Lung (tissue), 11 donors: ENCODE measurements at regions not wholly inside any gene's neighbourhood (a gene's known extent, or its start where the extent isn't known, plus 50 kb on each side); places are given as distances from the start of the nearest gene placed in this dataset.

Experiments used
- ATAC-seq: fragments of 200-7000 bp; cut with Tn5 transposase; one replicate; pipeline ENCODE4 v1.9.1; 2020; ENCODE audit warnings: moderate number of reproducible peaks; ENCODE audit not compliant: insufficient read depth, low FRiP score
- DNase-seq, 3 donors: peaks; one replicate each; pipeline ENCODE4 v3.0.0-alpha.2; 2013 to 2017
- H3K27ac ChIP-seq, 2 donors: one replicate each; pipeline ENCODE4 v1.5.1; 2013; ENCODE audit warnings: mild to moderate bottlenecking in 2 of 2, moderate library complexity in 2 of 2, control low read depth in 1 of 2, inconsistent platforms in 1 of 2, low read depth in 1 of 2, low read length in 1 of 2
- H3K27me3 ChIP-seq, 3 donors: one replicate each; pipeline ENCODE4 v1.5.1; 2013; ENCODE audit warnings: low read length in 2 of 3; ENCODE audit not compliant: control insufficient read depth in 3 of 3, insufficient read depth in 3 of 3
- H3K36me3 ChIP-seq, 4 donors: one replicate each; pipeline ENCODE4 v1.5.1; 2013; ENCODE audit warnings: low read length in 4 of 4, mild to moderate bottlenecking in 1 of 4, moderate library complexity in 1 of 4; ENCODE audit not compliant: control insufficient read depth in 4 of 4, insufficient read depth in 4 of 4
- H3K4me1 ChIP-seq, 5 donors: one replicate each; pipeline ENCODE4 v1.5.1; 2013; ENCODE audit warnings: low read length in 5 of 5, mild to moderate bottlenecking in 2 of 5, moderate library complexity in 1 of 5; ENCODE audit not compliant: control insufficient read depth in 5 of 5, insufficient read depth in 5 of 5
- H3K4me3 ChIP-seq: one replicate; pipeline ENCODE4 v1.5.1; 2013; ENCODE audit warnings: mild to moderate bottlenecking, control low read depth, moderate library complexity
- H3K9ac ChIP-seq, 2 donors: one replicate each; pipeline ENCODE4 v1.5.1; 2013; ENCODE audit warnings: low read length in 2 of 2, control low read depth in 1 of 2; ENCODE audit not compliant: insufficient read depth in 1 of 2
- H3K9me3 ChIP-seq, 4 donors: one replicate each; pipeline ENCODE4 v1.5.1; 2013; ENCODE audit warnings: low read length in 3 of 4, mild to moderate bottlenecking in 1 of 4, moderate library complexity in 1 of 4; ENCODE audit not compliant: control insufficient read depth in 4 of 4, insufficient read depth in 3 of 4
- CTCF ChIP-seq: IDR thresholded peaks from 2 replicates; pipeline ENCODE4 v1.5.1; 2012; ENCODE audit warnings: mild to moderate bottlenecking; ENCODE audit errors: control extremely low read depth, extremely low read depth
- WGBS, 2 donors: extraction: QIAGEN DNeasy Blood & Tissue Kit; methylation state at CpG; one replicate each; pipeline ENCODE4 v1.1.7; 2013; 5-methylcytosine and 5-hydroxymethylcytosine counted together
- donor health status: control.
- donor health status: control.
- donor health status: Bipolar disorder and iron deficiency.
- donor health status: healthy.
- donor health status: DM: yes; HTN: yes; CAD: no.

GRCh38 chr10:4262870-4263600, 478.0 kb upstream of the KLF6 start:
- TF ChIP-seq CTCF = no peak
- no peak overlapping the region for H3K4me3 ChIP-seq
- H3K36me3 ChIP-seq = no peaks in the 10 kb centered on the region
- H3K9me3 ChIP-seq = no peaks in the 10 kb centered on the region
- peaks cover 0 to 41% (median 16%) of the 10 kb centered on the region in 5 donors for H3K4me1 ChIP-seq
- no peak overlapping the region for H3K9ac ChIP-seq
- 72 to 86% methylated on average over 4 of the region's 4 CpGs for WGBS, 2 donors
- ATAC-seq = no peak
- H3K27me3 ChIP-seq = no peaks in the 10 kb centered on the region
- H3K27ac ChIP-seq = peak overlapping the region in 1 of 2 donors; percentile 65
- DNase-seq = no peak

GRCh38 chr10:4262449-4262848, 477.4 kb upstream of the KLF6 start:
- DNase-seq (no peak), ATAC-seq (no peak)
- Histone ChIP-seq H3K4me3 (no peak overlapping the region), H3K27me3 (no peaks in the 10 kb centered on the region), H3K4me1 (peaks cover 0 to 35% (median 13%) of the 10 kb centered on the region in 5 donors), H3K27ac (no peak overlapping the region), H3K36me3 (no peaks in the 10 kb centered on the region), H3K9me3 (no peaks in the 10 kb centered on the region), H3K9ac (no peak overlapping the region)
- no peak for TF ChIP-seq CTCF
- WGBS, 2 donors = 89 to 95% methylated on average over 4 of the region's 4 CpGs

GRCh38 chr10:4260483-4261124, 475.6 kb upstream of the KLF6 start:
- WGBS, 2 donors = 82 to 88% methylated on average over 4 of the region's 4 CpGs
- Histone ChIP-seq H3K9ac (no peak overlapping the region), H3K27me3 (no peaks in the 10 kb centered on the region), H3K36me3 (no peaks in the 10 kb centered on the region), H3K9me3 (peaks cover 0 to 1% (median 0%) of the 10 kb centered on the region in 4 donors), H3K4me3 (no peak overlapping the region), H3K27ac (peak overlapping the region in 1 of 2 donors; percentile 62), H3K4me1 (peaks cover 0 to 18% (median under 1%) of the 10 kb centered on the region in 5 donors)
- TF ChIP-seq CTCF = no peak
- ATAC-seq = no peak
- DNase-seq = peak in 1 of 3 donors; percentile 34
